GM19324 (cell line): ENCODE measurements at regions not wholly inside any gene's neighbourhood (a gene's known extent, or its start where the extent isn't known, plus 50 kb on each side); places are given as distances from the start of the nearest gene placed in this dataset.
"Not testable (repeated sequence)": the region's sequence is repeated elsewhere in the genome, so short reads cannot be mapped to it uniquely, and the experiment has no call there.

Source experiments
- ATAC-seq: cut with Tn5 transposase; IDR thresholded peaks from one replicate; pipeline ENCODE4 v1.9.1; 2021; ENCODE audit warnings: mild to moderate bottlenecking, moderate library complexity; ENCODE audit not compliant: unreplicated experiment, low FRiP score

DNA sequence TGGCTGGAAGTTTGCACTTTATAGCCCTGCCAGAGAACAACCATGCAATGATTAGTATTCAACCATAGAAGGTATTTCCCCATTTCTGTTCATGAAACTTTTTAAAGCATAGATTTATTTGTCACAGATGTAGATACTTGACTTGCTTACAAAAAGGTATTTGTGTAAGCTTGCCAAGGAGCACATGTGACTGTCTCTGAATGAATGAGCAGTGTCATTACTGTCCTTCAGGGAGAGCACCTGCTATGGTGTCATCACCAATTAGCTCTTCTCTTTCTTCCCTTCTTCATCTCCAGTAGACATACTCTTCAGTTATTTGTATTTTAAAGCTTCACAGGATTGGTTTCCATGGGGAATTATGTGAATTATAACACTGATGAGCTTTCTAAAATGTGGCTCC, 1064.7 kb upstream of the GRIA3 start:
- no peak for ATAC-seq

GRCh38 chrX:122122274-122122673, 1061.8 kb upstream of the GRIA3 start:
- no peak for ATAC-seq

DNA sequence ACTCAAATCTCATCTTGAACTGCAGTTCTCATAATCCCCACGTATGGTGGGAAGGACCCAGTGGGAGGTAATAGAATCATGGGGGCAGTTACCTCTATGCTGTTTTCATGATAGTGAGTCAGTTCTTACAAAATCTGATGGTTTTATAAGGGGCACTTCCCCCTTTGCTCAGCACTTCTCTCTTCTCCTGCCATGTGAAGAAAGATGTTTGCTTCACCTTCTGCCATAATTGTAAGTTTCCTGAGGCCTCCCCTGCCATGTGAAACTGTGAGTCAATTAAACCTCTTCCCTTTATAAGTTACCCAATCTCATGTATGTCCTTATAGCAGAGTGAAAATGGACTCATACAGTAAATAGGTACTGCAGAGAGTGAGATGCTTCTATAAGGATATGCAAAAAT, 1050.6 kb upstream of the GRIA3 start:
- no peak for ATAC-seq

- no peak for ATAC-seq
Observed at GRCh38 chrX:122134291-122134690, 1049.8 kb upstream of the GRIA3 start.

GRCh38 chrX:122135070-122135469, 1049.0 kb upstream of the GRIA3 start:
- no peak for ATAC-seq

DNA sequence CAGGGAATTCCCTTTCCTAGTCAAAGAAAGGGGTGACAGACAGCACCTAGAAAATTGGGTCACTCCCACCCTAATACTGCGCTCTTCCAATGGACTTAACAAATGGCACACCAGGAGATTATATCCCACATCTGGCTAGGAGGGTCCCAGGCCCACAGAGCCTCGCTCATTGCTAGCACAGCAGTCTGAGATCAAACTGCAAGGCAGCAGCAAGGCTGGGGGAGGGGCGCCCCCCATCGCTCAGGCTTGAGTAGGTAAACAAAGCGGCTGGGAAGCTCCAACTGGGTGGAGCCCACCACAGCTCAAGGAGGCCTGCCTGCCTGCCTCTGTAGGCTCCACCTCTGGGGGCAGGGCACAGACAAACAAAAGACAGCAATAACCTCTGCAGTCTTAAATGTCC, 1043.9 kb upstream of the GRIA3 start:
- not testable (repeated sequence) for ATAC-seq

- ATAC-seq, result no peak
Observed at GRCh38 chrX:122154019-122154418, 1030.1 kb upstream of the GRIA3 start.

DNA sequence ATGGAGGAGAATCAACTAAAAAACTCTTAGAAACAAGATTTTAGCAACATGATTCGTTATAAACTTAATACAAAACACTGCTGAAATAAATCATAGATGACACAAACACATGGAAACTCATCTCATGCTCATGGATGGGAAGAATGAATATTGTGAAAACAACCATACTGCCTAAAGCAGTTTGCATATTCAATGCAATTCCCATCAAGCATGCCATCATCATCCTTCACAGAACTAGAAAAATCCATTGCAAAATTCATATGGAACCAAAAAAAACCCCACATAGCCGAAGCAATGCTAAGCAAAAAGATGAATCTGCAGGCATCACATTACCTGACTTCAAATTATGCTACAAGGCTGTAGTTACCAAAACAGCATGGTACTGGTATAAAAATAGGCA, 1015.8 kb upstream of the GRIA3 start:
- no peak for ATAC-seq

GRCh38 chrX:122184791-122185190, 999.3 kb upstream of the GRIA3 start:
- ATAC-seq, result no peak

GRCh38 chrX:122187069-122187713, 996.9 kb upstream of the GRIA3 start:
- ATAC-seq, result no peak

DNA sequence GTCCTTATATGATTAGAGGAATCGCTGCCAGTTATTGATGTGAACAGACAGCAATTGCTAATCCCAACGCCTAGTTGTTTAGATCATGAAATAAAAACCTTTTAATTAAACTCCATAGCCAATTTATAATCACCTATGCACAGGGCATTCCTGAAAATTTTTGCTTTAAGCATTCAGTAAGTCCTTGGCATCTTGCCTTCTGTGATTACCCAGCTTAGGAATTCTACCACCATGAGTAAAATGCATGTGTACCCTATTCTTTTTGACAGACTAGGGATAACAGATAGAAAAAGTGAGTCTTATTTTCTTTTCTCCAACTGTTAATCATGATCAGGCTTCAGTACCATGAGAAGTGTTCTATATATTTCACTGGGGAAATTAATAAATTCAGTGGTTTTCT, 995.3 kb upstream of the GRIA3 start:
- no peak for ATAC-seq

DNA sequence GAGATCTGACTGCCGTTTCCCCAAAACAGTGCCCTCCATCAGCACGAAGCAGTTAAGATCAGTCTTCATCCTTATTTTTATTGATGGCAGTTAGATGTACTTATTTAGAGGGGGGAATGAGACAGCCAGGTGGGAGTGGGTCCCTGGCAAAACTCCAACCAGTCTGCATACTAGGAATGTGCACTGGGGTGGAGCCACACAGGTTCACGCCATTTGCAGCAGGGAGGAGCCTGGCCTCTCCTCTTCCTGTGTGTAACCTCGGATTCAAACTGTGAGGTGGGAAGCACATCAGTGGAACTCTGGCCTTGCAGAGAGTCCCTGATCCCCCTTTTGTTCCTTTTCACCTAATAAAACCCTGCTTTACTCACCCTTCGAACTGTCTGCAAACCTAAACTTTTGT, 987.7 kb upstream of the GRIA3 start:
- ATAC-seq, result no peak

DNA sequence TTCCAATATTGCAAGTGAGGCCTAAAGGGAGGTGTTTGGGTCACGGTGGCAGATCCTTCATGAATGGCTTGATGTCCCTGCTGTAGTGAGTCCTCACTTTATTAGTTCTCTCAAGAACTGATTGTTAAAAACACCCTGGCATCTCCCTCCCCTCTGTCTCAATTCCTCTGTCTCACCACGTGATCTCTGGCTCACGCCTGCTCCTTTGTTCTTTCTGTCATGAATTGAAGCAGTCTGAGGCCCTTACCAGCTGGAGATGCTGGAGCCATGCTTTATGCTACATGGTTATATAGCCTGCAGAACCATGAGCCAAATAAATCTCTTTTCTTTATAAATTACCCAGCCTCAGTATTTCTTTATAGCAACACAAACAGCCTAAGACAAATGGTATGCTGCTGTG, 980.7 kb upstream of the GRIA3 start:
- ATAC-seq, result no peak

- no peak for ATAC-seq
Observed at GRCh38 chrX:122218666-122219065, 965.4 kb upstream of the GRIA3 start.

- ATAC-seq, result no peak
Observed at GRCh38 chrX:122219226-122219625, 964.9 kb upstream of the GRIA3 start.

GRCh38 chrX:122219735-122220134, 964.3 kb upstream of the GRIA3 start:
- no peak for ATAC-seq

GRCh38 chrX:122220644-122221373, 963.3 kb upstream of the GRIA3 start:
- no peak for ATAC-seq

DNA sequence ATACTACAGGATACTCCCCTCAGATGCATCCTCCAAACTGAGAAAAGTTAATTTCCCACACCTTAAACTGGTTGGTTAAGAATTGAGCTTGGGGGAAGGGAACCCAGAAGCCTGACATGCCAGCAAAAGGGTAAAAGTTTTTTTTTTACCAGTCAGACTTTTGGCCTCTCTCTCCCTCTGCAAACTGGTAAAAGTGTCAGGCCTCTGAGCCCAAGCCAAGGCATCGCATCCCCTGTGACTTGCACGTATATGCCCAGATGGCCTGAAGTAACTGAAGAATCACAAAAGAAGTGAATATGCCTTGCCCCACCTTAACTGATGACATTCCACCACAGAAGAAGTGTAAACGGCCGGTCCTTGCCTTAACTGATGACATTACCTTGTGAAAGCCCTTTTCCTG, 962.3 kb upstream of the GRIA3 start:
- not testable (repeated sequence) for ATAC-seq

DNA sequence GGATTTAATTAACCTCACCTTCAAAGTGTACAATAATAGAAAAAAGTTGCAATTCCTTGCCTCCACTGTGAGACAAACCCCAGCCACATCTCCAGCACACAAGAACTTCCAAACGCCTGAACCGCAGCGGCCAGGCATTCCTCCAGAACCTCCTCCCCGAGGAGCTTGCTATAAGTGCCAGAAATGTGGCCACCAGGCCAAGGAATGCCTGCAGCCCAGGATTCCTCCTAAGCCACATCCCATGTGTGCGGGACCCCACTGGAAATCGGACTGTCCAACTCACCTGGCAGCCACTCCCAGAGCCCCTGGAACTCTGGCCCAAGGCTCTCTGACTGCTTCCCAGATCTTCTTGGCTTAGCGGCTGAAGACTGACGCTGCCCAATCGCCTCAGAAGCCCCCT, 959.9 kb upstream of the GRIA3 start:
- ATAC-seq, result not testable (repeated sequence)

DNA sequence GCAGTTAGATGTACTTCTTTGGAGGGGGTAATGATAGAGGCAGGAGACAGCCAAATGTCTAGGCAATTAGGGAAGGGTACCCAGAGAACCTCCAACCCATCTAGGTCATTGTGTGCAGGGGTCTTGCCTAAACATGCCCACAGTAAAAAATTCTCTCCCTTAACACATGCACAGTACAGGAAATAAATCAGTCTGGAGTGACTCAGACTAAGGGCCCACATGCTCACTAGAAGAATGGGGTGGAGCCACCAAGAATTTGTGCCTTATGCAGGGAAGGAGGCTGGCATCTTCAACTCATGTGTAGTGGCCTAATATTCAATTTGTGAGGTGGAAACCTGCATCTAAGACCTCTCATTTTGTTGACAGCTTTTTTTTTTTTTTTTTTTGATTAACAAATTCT, 945.3 kb upstream of the GRIA3 start:
- ATAC-seq, result no peak

GRCh38 chrX:122241959-122242358, 942.1 kb upstream of the GRIA3 start:
- ATAC-seq, result no peak

DNA sequence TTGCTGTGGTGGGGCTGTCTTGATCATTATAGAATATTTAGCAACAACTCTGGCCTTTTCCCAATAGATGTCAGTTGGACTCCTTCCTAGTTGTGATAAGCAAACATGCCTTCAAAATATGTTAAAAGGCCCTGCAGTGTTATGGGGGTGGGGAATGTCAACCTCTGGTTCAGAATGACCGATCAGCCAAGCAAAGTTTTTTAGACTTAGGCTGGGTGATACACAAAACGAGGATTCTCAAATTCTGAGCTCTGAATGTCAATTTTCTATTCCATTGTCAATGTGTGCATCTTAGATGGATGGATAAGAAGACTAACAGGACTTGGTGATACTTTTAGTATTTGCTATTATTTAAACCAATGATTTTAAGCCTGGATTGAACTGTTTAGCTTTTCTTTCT, 940.0 kb upstream of the GRIA3 start:
- no peak for ATAC-seq
